ENCODE measurements at regions not wholly inside any gene's neighbourhood (a gene's known extent, or its start where the extent isn't known, plus 50 kb on each side); places are given as distances from the start of the nearest gene placed in this dataset.

DNA sequence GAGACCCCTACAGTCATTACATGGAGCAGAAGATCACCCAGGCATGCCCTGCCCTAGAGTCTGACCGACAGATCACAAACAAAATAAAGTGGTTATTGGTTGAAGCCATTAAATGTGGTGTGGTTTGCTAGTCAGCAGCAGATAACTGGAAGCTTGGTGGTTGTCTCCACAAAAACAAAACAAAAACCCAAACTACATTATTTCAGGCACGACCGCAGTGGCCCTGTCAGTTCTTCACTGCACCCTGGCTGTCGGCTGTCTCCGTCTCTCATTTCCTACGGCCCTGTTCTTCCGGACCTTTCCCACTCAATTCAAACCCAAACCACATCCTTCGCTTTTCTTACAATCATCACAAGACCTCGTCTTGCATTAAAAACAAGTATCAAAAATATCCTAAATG lies 521.3 kb upstream of the ZFP42 start:
- TF ChIP-seq ZNF169 (tag by site-specific recombination; IDR thresholded peaks at IDR 0.05) = no peak
- no peak for TF ChIP-seq SP2 (tag by site-specific recombination; IDR thresholded peaks at IDR 0.05)
- no peak for TF ChIP-seq ZFP3 (tag by site-specific recombination; IDR thresholded peaks at IDR 0.05; ENCODE audit: low read depth)
- TF ChIP-seq ZBTB17 (tag by site-specific recombination; IDR thresholded peaks at IDR 0.05) = no peak
- no peak for TF ChIP-seq ZNF404 (tag by site-specific recombination; IDR thresholded peaks at IDR 0.05)
- no peak for TF ChIP-seq ZNF16 (tag by site-specific recombination; IDR thresholded peaks at IDR 0.05; ENCODE audit: low read depth)
- TF ChIP-seq PRDM1 (tag by site-specific recombination; IDR thresholded peaks at IDR 0.05) = no peak
- TF ChIP-seq, protein P1, sequence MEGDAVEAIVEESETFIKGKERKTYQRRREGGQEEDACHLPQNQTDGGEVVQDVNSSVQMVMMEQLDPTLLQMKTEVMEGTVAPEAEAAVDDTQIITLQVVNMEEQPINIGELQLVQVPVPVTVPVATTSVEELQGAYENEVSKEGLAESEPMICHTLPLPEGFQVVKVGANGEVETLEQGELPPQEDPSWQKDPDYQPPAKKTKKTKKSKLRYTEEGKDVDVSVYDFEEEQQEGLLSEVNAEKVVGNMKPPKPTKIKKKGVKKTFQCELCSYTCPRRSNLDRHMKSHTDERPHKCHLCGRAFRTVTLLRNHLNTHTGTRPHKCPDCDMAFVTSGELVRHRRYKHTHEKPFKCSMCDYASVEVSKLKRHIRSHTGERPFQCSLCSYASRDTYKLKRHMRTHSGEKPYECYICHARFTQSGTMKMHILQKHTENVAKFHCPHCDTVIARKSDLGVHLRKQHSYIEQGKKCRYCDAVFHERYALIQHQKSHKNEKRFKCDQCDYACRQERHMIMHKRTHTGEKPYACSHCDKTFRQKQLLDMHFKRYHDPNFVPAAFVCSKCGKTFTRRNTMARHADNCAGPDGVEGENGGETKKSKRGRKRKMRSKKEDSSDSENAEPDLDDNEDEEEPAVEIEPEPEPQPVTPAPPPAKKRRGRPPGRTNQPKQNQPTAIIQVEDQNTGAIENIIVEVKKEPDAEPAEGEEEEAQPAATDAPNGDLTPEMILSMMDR (tag by site-specific recombination; IDR thresholded peaks at IDR 0.05) = no peak
- TF ChIP-seq ZNF274 (IDR thresholded peaks at IDR 0.05; ENCODE audit: low read length) = no peak
- no peak for TF ChIP-seq ZNF274 (tag by site-specific recombination; IDR thresholded peaks at IDR 0.05; ENCODE audit: borderline replicate concordance)
- TF ChIP-seq, protein P2, sequence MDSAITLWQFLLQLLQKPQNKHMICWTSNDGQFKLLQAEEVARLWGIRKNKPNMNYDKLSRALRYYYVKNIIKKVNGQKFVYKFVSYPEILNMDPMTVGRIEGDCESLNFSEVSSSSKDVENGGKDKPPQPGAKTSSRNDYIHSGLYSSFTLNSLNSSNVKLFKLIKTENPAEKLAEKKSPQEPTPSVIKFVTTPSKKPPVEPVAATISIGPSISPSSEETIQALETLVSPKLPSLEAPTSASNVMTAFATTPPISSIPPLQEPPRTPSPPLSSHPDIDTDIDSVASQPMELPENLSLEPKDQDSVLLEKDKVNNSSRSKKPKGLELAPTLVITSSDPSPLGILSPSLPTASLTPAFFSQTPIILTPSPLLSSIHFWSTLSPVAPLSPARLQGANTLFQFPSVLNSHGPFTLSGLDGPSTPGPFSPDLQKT (IDR thresholded peaks at IDR 0.05; ENCODE audit: borderline replicate concordance, low read depth, low read length) = no peak
- TF ChIP-seq AEBP2 (tag by site-specific recombination; IDR thresholded peaks at IDR 0.05; ENCODE audit: borderline replicate concordance) = no peak
- TF ChIP-seq ZBTB7A (tag by site-specific recombination; IDR thresholded peaks at IDR 0.05; ENCODE audit: low read depth) = no peak

Measured in HEK293 (cell line).